ENCODE measurements at regions not wholly inside any gene's neighbourhood (a gene's known extent, or its start where the extent isn't known, plus 50 kb on each side); places are given as distances from the start of the nearest gene placed in this dataset.
"Not testable (repeated sequence)": the region's sequence is repeated elsewhere in the genome, so short reads cannot be mapped to it uniquely, and the experiment has no call there.

GRCh38 chr2:131801745-131802350 is 274.2 kb downstream of the CCDC74A start:
- H3K4me3 ChIP-seq (ENCODE audit: insufficient read depth, low read depth, low read length): peak overlapping the region; percentile 43
- H3K27me3 ChIP-seq (ENCODE audit: control insufficient read depth, insufficient read depth, low read length); H3K36me3 ChIP-seq (replicated peaks; ENCODE audit: control insufficient read depth, insufficient read depth, low read length): not testable (repeated sequence)
- DNase-seq: peak; percentile 82

DNA sequence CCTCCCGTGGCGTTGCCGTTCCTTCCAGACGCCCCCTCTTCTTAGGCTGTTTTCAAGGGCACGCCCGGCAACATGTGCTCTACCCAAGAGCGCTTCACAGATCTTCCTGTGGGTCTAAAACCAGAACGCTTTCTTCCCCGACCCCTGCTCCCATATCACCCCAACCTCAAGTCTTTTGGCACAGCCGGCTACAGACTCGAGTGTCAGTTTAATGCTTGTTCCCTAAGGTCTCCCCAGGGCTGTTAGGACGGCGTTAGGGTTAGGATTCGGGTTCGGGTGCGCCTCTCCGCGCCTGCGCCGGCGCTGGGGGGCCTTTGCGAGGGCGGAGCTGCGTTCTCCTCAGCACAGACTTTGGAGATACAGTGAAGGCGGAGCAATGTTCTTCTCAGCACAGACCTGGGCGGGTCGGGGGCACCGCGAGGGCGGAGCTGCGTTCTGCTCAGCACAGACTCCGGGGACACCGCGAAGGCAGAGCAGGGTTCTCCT is 274.7 kb downstream of the CCDC74A start:
- not testable (repeated sequence) for H3K36me3 ChIP-seq (replicated peaks; ENCODE audit: control insufficient read depth, insufficient read depth, low read length); H3K27me3 ChIP-seq (ENCODE audit: control insufficient read depth, insufficient read depth, low read length)
- peak overlapping the region; percentile 43 for H3K4me3 ChIP-seq (ENCODE audit: insufficient read depth, low read depth, low read length)
- peak; percentile 62 for DNase-seq

- not testable (repeated sequence) for DNase-seq; H3K4me3 ChIP-seq (ENCODE audit: insufficient read depth, low read depth, low read length); H3K36me3 ChIP-seq (replicated peaks; ENCODE audit: control insufficient read depth, insufficient read depth, low read length); H3K27me3 ChIP-seq (ENCODE audit: control insufficient read depth, insufficient read depth, low read length)
These were observed 275.5 kb downstream of the CCDC74A start for GRCh38 chr2:131803237-131803636.

GRCh38 chr2:131812605-131813004 is 284.9 kb downstream of the CCDC74A start:
- H3K4me3 ChIP-seq (ENCODE audit: insufficient read depth, low read depth, low read length); H3K36me3 ChIP-seq (replicated peaks; ENCODE audit: control insufficient read depth, insufficient read depth, low read length); H3K27me3 ChIP-seq (ENCODE audit: control insufficient read depth, insufficient read depth, low read length); DNase-seq: not testable (repeated sequence)

DNA sequence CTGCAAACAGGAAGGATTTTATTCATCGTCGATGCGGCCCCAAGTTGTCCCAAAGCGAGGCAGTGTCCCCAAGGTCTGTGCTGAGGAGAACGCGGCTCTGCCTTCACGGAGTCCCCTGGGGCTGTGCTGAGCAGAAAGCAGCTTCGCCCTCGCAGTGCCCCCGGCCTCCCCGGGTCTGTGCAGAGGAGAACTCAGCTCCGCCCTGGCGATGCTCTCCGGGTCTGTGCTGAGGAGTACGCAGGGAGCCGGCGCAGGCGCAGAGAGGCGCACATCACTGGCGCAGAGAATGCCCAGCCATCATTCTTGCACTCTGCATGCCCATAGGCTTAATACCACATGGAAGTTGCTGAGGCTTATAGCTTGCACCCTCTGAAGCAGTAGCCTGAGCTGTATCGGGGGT is 285.7 kb downstream of the CCDC74A start:
- not testable (repeated sequence) for DNase-seq; H3K4me3 ChIP-seq (ENCODE audit: insufficient read depth, low read depth, low read length); H3K36me3 ChIP-seq (replicated peaks; ENCODE audit: control insufficient read depth, insufficient read depth, low read length); H3K27me3 ChIP-seq (ENCODE audit: control insufficient read depth, insufficient read depth, low read length)

GRCh38 chr2:131818267-131818973 is 290.7 kb downstream of the CCDC74A start:
- H3K27me3 ChIP-seq (ENCODE audit: control insufficient read depth, insufficient read depth, low read length); H3K36me3 ChIP-seq (replicated peaks; ENCODE audit: control insufficient read depth, insufficient read depth, low read length); DNase-seq; H3K4me3 ChIP-seq (ENCODE audit: insufficient read depth, low read depth, low read length): not testable (repeated sequence)

DNA sequence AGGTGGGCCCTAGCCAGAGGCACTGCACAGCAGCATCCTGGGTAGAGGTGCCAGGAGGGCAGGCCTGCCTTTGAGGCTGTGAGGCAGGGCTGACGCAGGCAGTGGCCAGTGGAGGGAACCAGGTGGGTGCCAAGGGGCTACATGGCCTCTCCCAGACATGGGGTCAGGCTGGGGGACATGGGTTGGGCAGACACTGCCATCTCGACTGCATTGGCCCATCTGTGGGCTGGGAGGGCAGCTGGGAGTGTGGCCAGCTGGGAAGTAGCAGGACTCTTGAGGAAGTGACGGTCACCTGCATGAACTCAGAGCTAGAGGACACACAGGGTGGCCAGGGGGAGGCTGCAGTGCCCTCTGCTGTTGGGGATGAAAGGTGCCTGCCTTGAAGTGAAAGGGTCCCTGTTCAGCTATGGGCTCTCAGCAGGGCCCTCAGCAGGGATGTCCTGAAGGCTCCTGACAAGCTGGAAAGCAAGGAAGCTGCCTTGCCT is 294.6 kb downstream of the CCDC74A start:
- not testable (repeated sequence) for H3K27me3 ChIP-seq (ENCODE audit: control insufficient read depth, insufficient read depth, low read length); H3K36me3 ChIP-seq (replicated peaks; ENCODE audit: control insufficient read depth, insufficient read depth, low read length); H3K4me3 ChIP-seq (ENCODE audit: insufficient read depth, low read depth, low read length)
- DNase-seq: peak; percentile 19

DNA sequence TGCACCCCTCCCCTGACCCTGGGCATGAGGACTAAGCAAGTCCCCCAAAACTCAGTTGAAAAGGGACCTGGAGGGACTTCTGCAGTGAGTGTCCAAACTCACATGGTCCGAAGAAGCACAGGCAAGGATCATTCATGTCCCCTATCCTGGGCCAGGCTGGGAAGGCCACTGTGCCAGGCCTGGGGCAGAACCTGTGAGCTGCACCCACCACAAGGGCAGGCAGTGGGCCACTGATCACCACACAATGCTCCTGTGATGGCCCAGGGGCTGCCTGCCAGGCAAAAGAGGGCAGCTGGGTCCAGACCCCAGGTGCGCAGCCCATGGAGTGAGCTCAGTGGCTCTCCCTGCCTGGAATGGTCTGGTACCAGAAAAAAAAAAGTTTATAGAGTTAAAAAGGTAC is 295.4 kb downstream of the CCDC74A start:
- not testable (repeated sequence) for H3K4me3 ChIP-seq (ENCODE audit: insufficient read depth, low read depth, low read length); H3K36me3 ChIP-seq (replicated peaks; ENCODE audit: control insufficient read depth, insufficient read depth, low read length); H3K27me3 ChIP-seq (ENCODE audit: control insufficient read depth, insufficient read depth, low read length); DNase-seq

GRCh38 chr2:131824986-131825385 is 297.3 kb downstream of the CCDC74A start:
- H3K4me3 ChIP-seq (ENCODE audit: insufficient read depth, low read depth, low read length); H3K36me3 ChIP-seq (replicated peaks; ENCODE audit: control insufficient read depth, insufficient read depth, low read length); H3K27me3 ChIP-seq (ENCODE audit: control insufficient read depth, insufficient read depth, low read length); DNase-seq: not testable (repeated sequence)

DNA sequence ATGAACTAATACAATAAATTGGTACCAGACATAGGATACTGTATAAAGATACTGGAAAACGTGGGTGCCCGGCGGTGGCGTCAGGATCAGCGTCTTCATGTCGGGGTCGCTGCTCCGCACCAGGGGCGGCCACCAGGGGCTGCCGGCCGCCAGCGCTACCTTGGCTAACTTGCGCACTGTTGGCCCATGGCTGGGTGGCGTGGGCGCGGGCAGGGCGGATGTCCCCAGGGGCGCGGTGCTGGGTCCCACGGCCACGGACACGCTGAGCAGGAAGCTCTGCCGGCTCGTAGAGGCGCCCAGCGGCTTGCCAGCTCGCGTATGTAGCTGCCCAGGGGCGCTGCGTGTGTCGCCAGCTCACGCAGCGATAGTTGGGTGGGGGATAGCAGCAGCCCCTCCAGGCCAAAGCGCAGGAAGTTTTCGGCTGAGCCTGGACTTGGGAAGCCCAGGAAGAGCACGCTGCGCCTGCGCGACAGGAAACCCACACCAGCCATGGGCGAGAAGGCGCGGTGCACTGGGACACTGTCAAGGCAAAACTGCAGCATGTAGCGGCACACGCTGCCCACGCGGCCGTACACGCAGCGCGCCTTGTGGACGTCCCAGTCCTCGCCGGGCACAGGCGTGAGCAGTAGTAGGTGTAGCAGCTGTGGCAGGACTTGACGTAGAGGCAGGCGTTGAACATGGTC is 299.9 kb downstream of the CCDC74A start:
- Histone ChIP-seq H3K36me3 (replicated peaks; ENCODE audit: control insufficient read depth, insufficient read depth, low read length) (no peaks in the 10 kb centered on the region), H3K4me3 (ENCODE audit: insufficient read depth, low read depth, low read length) (no peak overlapping the region), H3K27me3 (ENCODE audit: control insufficient read depth, insufficient read depth, low read length) (no peaks in the 10 kb centered on the region)
- DNase-seq: peak; percentile 33

GRCh38 chr2:131828164-131828561 is 300.5 kb downstream of the CCDC74A start:
- peak; percentile 11 for DNase-seq
- no peaks in the 10 kb centered on the region for H3K27me3 ChIP-seq (ENCODE audit: control insufficient read depth, insufficient read depth, low read length)
- H3K36me3 ChIP-seq (replicated peaks; ENCODE audit: control insufficient read depth, insufficient read depth, low read length): no peaks in the 10 kb centered on the region
- no peak overlapping the region for H3K4me3 ChIP-seq (ENCODE audit: insufficient read depth, low read depth, low read length)

- peak; percentile 8 for DNase-seq
- not testable (repeated sequence) for H3K27me3 ChIP-seq (ENCODE audit: control insufficient read depth, insufficient read depth, low read length); H3K36me3 ChIP-seq (replicated peaks; ENCODE audit: control insufficient read depth, insufficient read depth, low read length); H3K4me3 ChIP-seq (ENCODE audit: insufficient read depth, low read depth, low read length)
These were observed 301.2 kb downstream of the CCDC74A start for GRCh38 chr2:131828633-131829455.

DNA sequence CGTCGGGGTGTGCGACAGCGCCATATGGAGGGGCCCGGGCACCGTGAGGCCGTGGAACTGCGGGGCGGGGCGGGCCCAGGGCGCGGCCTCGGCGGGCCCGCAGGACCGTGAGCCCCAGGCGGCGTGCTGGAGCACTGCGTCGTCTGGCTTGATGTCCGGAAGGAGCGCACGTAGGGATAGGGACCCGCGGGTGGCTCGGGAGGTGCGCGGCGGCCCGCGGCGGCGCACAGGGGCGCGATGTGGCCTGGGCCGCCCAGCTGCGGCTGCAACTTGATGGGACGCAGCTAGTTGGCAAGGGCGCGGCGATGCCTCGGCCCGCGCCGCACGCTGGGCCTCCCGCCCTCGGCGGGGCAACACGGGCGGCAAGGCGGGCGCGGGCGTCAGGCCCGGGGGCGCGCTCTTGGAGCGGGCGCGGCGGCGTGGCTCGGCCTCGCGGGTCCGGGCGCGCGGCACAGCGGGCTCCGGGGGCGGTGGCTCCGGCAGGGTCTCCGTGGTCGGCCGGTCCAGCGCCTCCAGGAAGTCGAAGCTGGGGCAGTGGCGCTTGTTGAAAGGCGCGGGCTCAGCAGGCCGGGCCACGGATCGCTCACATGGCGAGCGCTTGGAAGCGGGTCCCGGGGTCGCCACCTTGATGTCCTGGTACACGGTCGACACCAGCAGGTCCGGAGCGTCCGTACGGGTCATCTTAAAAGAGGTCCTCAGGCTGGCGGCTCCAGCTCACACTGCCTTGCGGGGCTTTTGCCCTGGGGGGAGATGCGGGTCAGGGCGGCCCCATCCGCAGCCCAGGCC is 302.0 kb downstream of the CCDC74A start:
- not testable (repeated sequence) for H3K36me3 ChIP-seq (replicated peaks; ENCODE audit: control insufficient read depth, insufficient read depth, low read length); H3K27me3 ChIP-seq (ENCODE audit: control insufficient read depth, insufficient read depth, low read length); H3K4me3 ChIP-seq (ENCODE audit: insufficient read depth, low read depth, low read length)
- peak; percentile 22 for DNase-seq
